Stimulated activated CD8-positive, alpha-beta memory T cell treated with anti-CD3 and anti-CD28 coated beads, Interleukin-4, amount 100 ng/mL, for 48 hours (primary cell): ENCODE measurements at regions not wholly inside any gene's neighbourhood (a gene's known extent, or its start where the extent isn't known, plus 50 kb on each side); places are given as distances from the start of the nearest gene placed in this dataset.

Source experiments
- DNase-seq: peaks from one replicate; pipeline ENCODE4 v3.0.0-alpha.2; 2020

- DNase-seq: no peak
Measured at GRCh38 chr3:194279701-194280360, 71.3 kb downstream of the CPN2 start.

GRCh38 chr3:194280777-194281176 lies 70.4 kb downstream of the CPN2 start:
- DNase-seq: no peak

DNA sequence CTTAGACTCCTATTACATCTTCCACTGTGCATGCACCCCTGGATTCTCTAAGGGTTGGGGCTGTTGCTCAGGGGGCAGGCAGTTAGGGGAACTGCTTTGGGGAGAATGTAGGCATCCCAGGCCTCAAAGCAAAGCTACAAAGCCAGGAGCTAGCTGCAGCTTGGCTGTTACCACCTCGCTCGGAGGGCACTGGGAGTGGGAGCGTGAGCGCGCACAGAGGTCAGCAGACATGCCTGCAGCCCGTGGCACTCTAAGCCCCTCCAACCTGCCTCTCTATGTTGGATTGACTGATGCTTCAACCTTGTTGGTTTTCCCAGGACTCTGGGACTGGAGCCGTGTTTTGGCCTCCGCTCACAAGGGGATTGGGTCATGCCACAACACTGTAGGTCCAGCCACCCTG lies 69.8 kb downstream of the CPN2 start:
- DNase-seq: no peak

GRCh38 chr3:194281766-194282165 lies 69.4 kb downstream of the CPN2 start:
- DNase-seq: no peak

DNA sequence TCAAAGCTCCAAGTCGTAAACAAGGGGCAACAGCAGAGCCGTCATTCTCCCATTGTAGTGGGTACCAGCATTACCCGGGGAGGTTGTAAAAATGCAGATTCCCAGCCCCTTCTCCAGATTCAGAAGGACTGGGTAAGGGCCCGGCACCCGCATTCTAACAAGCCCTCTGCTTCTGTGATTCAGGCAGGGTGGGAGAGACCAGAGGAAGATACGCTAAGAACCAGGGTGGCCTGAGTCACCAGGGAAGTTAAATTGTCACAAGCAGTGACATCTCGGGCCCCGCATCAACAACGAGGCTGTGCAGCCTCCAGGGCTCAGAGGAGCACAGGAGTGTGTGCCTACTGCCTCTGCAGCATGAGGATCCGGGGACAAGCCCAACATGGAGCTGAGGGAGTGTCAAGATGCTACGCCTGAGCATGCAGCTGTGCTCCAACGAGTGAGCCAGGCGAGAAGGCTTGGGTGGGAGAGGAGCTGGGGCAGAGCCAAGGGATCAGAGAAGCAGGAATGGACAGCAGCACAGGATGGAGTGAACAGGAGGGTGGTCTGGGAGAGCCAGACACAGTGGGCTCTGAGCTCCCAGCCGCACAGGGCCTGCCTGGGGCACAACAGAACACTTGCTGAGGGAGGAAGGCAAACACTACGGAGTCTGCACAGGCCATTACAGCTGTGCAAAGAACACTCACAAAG lies 68.5 kb downstream of the CPN2 start:
- DNase-seq: no peak

DNA sequence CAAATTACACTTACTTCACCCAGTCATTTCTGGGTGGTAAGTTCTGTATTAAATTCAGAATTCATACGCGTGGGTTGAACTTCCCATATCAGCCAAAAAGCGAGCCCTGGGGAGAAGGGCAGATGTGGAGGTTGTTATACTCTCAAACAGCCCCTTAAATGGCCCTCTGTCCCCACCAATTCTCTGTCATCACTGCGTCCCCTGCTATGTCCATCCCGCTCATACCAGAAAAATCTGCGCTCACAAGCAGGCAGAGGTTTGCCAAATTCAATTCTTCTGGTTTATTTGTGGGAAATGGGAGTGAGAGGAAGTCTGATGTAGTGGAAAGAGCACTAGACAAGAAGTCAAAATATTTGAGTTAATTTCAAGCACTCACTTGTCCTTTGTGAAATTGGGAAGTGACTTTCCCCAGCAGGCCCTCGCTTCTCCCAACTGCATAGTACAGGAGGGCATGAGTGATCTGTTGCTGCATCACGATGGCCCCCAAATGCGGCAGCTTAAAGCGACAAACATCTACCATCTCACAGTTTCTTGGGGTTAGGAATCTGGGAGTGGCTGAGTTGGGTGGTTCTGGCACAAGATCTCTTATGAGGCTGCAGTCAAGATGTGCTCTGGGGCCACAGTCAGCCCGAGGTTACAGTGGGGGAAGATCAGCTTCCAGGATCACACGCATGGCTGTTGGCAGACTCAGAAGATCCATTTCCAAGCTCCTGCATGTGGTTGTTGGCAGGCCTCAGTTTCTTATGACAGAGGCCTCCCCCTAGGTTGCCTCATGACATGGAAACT lies 67.7 kb downstream of the CPN2 start:
- no peak for DNase-seq

- no peak for DNase-seq
Measured at GRCh38 chr3:194284351-194284750, 66.8 kb downstream of the CPN2 start.

DNA sequence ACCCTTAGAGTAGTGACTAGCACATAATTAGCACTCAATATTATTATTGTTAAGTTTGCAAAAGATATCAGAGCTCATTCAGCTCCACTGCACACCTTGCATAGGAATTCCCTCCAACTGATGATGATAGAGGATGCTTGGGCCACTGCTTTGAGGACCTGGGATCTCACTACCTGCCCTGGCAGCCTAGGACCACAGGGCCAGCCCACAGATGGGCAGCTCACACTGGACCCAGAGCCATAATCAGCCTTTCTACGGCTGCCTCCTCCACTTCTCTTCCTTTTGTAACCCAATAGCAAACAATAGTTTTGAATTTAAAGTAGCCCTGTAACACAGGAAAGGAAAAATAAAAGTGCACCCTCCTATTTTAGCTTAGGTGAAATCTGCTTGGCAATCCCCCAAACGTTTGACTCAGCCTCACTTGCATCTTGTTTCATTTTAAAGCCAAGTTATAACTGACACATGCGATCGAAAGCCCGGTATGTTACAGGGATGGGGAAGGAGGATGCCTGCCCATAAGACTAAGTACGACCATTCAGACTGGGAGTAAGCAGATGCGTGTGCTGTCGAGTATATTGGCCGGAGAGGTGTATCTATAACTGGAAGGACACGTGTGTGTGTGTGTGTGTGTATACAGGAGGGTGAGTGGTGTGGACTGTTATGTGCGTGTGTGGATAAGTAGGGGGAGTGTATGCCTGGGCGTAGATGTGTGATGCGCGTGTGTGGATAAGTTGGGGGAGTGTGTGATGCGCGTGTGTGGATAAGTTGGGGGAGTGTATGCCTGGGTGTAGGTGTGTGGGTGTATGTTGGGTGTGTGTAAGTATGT lies 65.9 kb downstream of the CPN2 start:
- DNase-seq: no peak

DNA sequence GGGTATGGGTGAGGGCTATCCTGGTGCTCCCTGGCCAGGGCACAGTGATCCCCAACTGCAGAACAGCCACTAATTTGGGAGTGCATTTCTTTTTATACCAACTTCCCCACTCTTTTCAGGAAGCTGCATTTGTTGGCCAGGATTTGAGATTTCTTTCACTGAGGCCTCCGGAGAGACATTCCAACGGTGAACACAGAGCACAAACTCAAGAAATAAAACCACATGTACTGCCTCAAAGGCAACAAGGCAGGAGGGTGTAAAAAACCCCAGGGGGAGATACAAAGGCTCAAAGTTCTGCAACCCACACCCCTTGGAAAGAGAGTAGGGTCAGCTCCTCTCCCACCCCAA lies 65.3 kb downstream of the CPN2 start:
- no peak for DNase-seq

- no peak for DNase-seq
Measured at GRCh38 chr3:194286375-194287146, 64.6 kb downstream of the CPN2 start.

DNA sequence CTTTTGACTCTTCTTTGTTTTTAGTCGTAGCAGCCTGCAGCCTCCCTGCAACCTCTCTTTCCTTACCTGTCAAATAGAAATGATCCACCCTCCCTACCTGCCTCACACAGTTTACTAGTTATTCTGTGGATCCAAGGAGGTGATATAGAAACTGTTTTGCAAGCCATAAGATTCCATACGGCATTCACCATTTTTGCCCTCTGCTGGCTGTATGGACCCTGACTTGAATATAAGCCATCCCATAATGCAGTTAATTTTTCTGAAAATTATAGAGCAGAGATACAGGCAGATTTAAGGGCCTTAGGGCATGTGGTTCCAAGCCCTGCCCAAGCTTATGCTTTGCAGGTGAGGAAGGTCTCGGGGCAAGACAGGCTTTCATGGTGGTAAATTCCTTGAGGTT lies 63.8 kb downstream of the CPN2 start:
- DNase-seq: no peak

- no peak for DNase-seq
Measured at GRCh38 chr3:194287977-194288706, 63.0 kb downstream of the CPN2 start.
